Adrenal gland (tissue), 9 donors: ENCODE measurements at regions not wholly inside any gene's neighbourhood (a gene's known extent, or its start where the extent isn't known, plus 50 kb on each side); places are given as distances from the start of the nearest gene placed in this dataset.

Source experiments
- DNase-seq, 7 donors: peaks; one replicate each; pipeline ENCODE4 v3.0.0-alpha.2; 2019 to 2020
- H3K27ac ChIP-seq, 5 donors: fragments of 200-600 bp; sonication (generic) in 4 of 5; 1 replicate in 3 of 5; 2 replicates in 2 of 5; pipeline versions ENCODE4 v1.5.1 to v1.8.0; 2016 to 2020; ENCODE audit warnings: mild to moderate bottlenecking in 1 of 5
- H3K27me3 ChIP-seq: fragments of 200-600 bp; 2 replicates; pipeline ENCODE4 v1.8.0; 2021
- H3K36me3 ChIP-seq, 2 donors: fragments of 200-600 bp; replicated peaks in 1 of 2; 1 replicate in 1 of 2; 2 replicates in 1 of 2; pipeline versions ENCODE4 v1.5.1 to v1.8.0; 2018 to 2022
- H3K4me1 ChIP-seq, 2 donors: fragments of 200-600 bp; replicated peaks in 1 of 2; 1 replicate in 1 of 2; 2 replicates in 1 of 2; pipeline versions ENCODE4 v1.5.1 to v1.8.0; 2018 to 2021
- H3K4me3 ChIP-seq, 4 donors: fragments of 200-600 bp; sonication (generic) in 3 of 4; one replicate each; pipeline ENCODE4 v1.5.1; 2016 to 2018
- H3K9me3 ChIP-seq, 3 donors: fragments of 200-600 bp; sonication (generic) in 1 of 3; replicated peaks in 1 of 3; 1 replicate in 2 of 3; 2 replicates in 1 of 3; pipeline versions ENCODE4 v1.5.1 to v1.8.0; 2016 to 2021
- POLR2A ChIP-seq, 2 donors: fragments of 450-650 bp; IDR thresholded peaks; one replicate each; pipeline ENCODE4 v1.6.1; 2017; ENCODE audit warnings: antibody characterized with exemption in 2 of 2, mild to moderate bottlenecking in 2 of 2, moderate library complexity in 1 of 2
- WGBS, 4 donors: extraction: QIAGEN DNeasy Blood & Tissue Kit in 2 of 4; methylation state at CpG; one replicate each; pipeline versions ENCODE4 v1.1.5 to v1.1.7; 2013 to 2017; 5-methylcytosine and 5-hydroxymethylcytosine counted together
- intact Hi-C, 2 donors: fragments of 100-400 bp; cut with DNase I; formaldehyde crosslinking; loops; one replicate each; pipeline versions ENCODE4 v1.14.1 to v1.15.0; 2022 to 2023
- TF ChIP-seq, protein P1 (sequence below), 6 experiments: fragments of 450-650 bp in 4 of 6; fragments of 200-600 bp in 2 of 6; sonication (generic) in 1 of 6; IDR thresholded peaks; 1 replicate in 5 of 6; 2 replicates in 1 of 6; pipeline versions ENCODE4 v1.5.1 to v1.8.0; 2016 to 2021; ENCODE audit warnings: antibody characterized with exemption in 6 of 6, mild to moderate bottlenecking in 2 of 6, moderate library complexity in 1 of 6
- donor health status: healthy with polysubstance abuse.
- donor health status: Bipolar disorder and iron deficiency.
- donor health status: DM: yes; HTN: yes; CAD: no.
- donor health status: DM: no; HTN: no; CAD: no.
- donor health status: DM: no; HTN: no; CAD: no.

- H3K9me3 ChIP-seq, result no peaks in the 10 kb centered on the region
- intact Hi-C loops, result no loop called here
- no peaks in the 10 kb centered on the region for H3K4me1 ChIP-seq
- DNase-seq, result no peak
- H3K4me3 ChIP-seq, result no peak overlapping the region
- H3K36me3 ChIP-seq, result no peaks in the 10 kb centered on the region
- whole genome bisulfite sequencing, 4 donors, result 87 to 91% (median 90%) methylated on average over 15 to 19 of the region's 19 CpGs
- H3K27ac ChIP-seq, result no peak overlapping the region
- no peaks in the 10 kb centered on the region for H3K27me3 ChIP-seq
- TF ChIP-seq POLR2A (IDR thresholded peaks at IDR 0.05), result no peak
- TF ChIP-seq, protein P1, sequence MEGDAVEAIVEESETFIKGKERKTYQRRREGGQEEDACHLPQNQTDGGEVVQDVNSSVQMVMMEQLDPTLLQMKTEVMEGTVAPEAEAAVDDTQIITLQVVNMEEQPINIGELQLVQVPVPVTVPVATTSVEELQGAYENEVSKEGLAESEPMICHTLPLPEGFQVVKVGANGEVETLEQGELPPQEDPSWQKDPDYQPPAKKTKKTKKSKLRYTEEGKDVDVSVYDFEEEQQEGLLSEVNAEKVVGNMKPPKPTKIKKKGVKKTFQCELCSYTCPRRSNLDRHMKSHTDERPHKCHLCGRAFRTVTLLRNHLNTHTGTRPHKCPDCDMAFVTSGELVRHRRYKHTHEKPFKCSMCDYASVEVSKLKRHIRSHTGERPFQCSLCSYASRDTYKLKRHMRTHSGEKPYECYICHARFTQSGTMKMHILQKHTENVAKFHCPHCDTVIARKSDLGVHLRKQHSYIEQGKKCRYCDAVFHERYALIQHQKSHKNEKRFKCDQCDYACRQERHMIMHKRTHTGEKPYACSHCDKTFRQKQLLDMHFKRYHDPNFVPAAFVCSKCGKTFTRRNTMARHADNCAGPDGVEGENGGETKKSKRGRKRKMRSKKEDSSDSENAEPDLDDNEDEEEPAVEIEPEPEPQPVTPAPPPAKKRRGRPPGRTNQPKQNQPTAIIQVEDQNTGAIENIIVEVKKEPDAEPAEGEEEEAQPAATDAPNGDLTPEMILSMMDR (IDR thresholded peaks at IDR 0.05), result no peak
These were observed 167.6 kb upstream of the SMIM23 start for GRCh38 chr5:171617817-171618591.

GRCh38 chr5:171619196-171619595 lies 166.4 kb upstream of the SMIM23 start:
- 74 to 93% (median 84%) methylated on average over 2 to 7 of the region's 7 CpGs for WGBS, 4 donors
- no peak for DNase-seq
- no peaks in the 10 kb centered on the region for H3K9me3 ChIP-seq
- no peaks in the 10 kb centered on the region for H3K27me3 ChIP-seq
- H3K27ac ChIP-seq, result no peak overlapping the region
- no peaks in the 10 kb centered on the region for H3K36me3 ChIP-seq
- no peak overlapping the region for H3K4me3 ChIP-seq
- intact Hi-C loops, result no loop called here
- H3K4me1 ChIP-seq, result no peaks in the 10 kb centered on the region
- TF ChIP-seq, protein P1 (IDR thresholded peaks at IDR 0.05), result no peak
- no peak for TF ChIP-seq POLR2A (IDR thresholded peaks at IDR 0.05)

- H3K4me1 ChIP-seq, result no peaks in the 10 kb centered on the region
- no peak overlapping the region for H3K27ac ChIP-seq
- H3K27me3 ChIP-seq, result no peaks in the 10 kb centered on the region
- TF ChIP-seq, protein P1 (IDR thresholded peaks at IDR 0.05), result no peak
- TF ChIP-seq POLR2A (IDR thresholded peaks at IDR 0.05), result no peak
- no peak for DNase-seq
- no peaks in the 10 kb centered on the region for H3K36me3 ChIP-seq
- 79 to 90% (median 82%) methylated on average over 3 of the region's 3 CpGs for WGBS, 4 donors
- intact Hi-C loops, result loop anchor here in 1 of 2 donors (10.0 kb wide), 2 partner anchors 195 to 215 kb away; no protein-coding TSS in a partner anchor
- H3K9me3 ChIP-seq, result no peaks in the 10 kb centered on the region
- no peak overlapping the region for H3K4me3 ChIP-seq
These were observed 165.9 kb upstream of the SMIM23 start for GRCh38 chr5:171619744-171620143.

DNA sequence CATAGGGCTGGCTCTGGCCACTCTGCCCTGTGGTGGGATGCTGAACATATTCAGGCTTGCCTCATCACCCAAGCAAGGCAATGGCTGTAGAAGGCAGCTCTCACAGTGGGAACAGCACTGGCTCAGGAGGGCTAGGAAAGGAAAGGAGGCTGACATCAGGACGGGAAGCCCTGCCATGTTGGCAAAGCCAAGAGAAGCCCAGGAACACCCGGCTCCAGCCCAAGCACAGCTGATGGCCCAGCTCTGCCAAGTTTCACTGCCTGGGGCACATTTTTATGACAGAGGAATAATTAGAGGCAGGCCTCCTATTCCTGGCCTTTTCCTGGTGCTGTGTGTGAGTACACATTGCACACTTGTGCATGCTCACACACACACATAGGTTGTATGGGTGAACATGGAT lies 163.6 kb upstream of the SMIM23 start:
- DNase-seq, result no peak
- intact Hi-C loops, result loop anchor here in 1 of 2 donors (10.0 kb wide), 2 partner anchors 197 to 213 kb away; no protein-coding TSS in a partner anchor
- no peak for TF ChIP-seq POLR2A (IDR thresholded peaks at IDR 0.05)
- TF ChIP-seq, protein P1 (IDR thresholded peaks at IDR 0.05), result no peak
- H3K9me3 ChIP-seq, result no peaks in the 10 kb centered on the region
- WGBS, 4 donors, result 77 to 100% (median 91%) methylated on average over 1 to 2 of the region's 2 CpGs
- H3K27ac ChIP-seq, result no peak overlapping the region
- no peaks in the 10 kb centered on the region for H3K27me3 ChIP-seq
- H3K4me3 ChIP-seq, result no peak overlapping the region
- no peaks in the 10 kb centered on the region for H3K4me1 ChIP-seq
- H3K36me3 ChIP-seq, result no peaks in the 10 kb centered on the region
